Mesenchymal stem cell (in vitro differentiated cells and primary cell): ENCODE measurements at regions not wholly inside any gene's neighbourhood (a gene's known extent, or its start where the extent isn't known, plus 50 kb on each side); places are given as distances from the start of the nearest gene placed in this dataset.

Experiments used
- DNase-seq: peaks from one replicate; pipeline ENCODE4 v3.0.0-alpha.2; 2013
- H2AFZ ChIP-seq: one replicate; pipeline ENCODE4 v1.6.1; 2013; ENCODE audit warnings: low read depth, mild to moderate bottlenecking, control low read depth, inconsistent platforms, low read length, moderate library complexity
- H2AK5ac ChIP-seq: 2 replicates; pipeline ENCODE4 v1.6.1; 2013; ENCODE audit warnings: low read length, moderate library complexity, mild to moderate bottlenecking, inconsistent platforms; ENCODE audit not compliant: severe bottlenecking
- H2BK120ac ChIP-seq: one replicate; pipeline ENCODE4 v1.6.1; 2013; ENCODE audit warnings: low read depth, mild to moderate bottlenecking, inconsistent platforms, low read length, moderate library complexity
- H2BK12ac ChIP-seq, 2 experiments: one replicate each; pipeline ENCODE4 v1.6.1; 2013; ENCODE audit warnings: inconsistent platforms in 2 of 2, low read length in 2 of 2, mild to moderate bottlenecking in 2 of 2, moderate library complexity in 2 of 2, control low read depth in 1 of 2
- H2BK15ac ChIP-seq: one replicate; pipeline ENCODE4 v1.6.1; 2013; ENCODE audit warnings: mild to moderate bottlenecking, low read depth, inconsistent platforms; ENCODE audit not compliant: poor library complexity, severe bottlenecking
- H2BK5ac ChIP-seq: 2 replicates; pipeline ENCODE4 v1.6.1; 2013; ENCODE audit warnings: low read depth, mild to moderate bottlenecking, low read length, control low read depth, inconsistent platforms; ENCODE audit not compliant: poor library complexity, severe bottlenecking
- H3K14ac ChIP-seq, 2 experiments: one replicate each; pipeline ENCODE4 v1.6.1; 2013; ENCODE audit warnings: inconsistent platforms in 2 of 2, low read length in 2 of 2, control low read depth in 1 of 2, mild to moderate bottlenecking in 1 of 2, moderate library complexity in 1 of 2
- H3K18ac ChIP-seq, 2 experiments: one replicate each; pipeline ENCODE4 v1.6.1; 2013; ENCODE audit warnings: inconsistent platforms in 2 of 2, low read length in 2 of 2, control low read depth in 1 of 2, low read depth in 1 of 2, mild to moderate bottlenecking in 1 of 2
- H3K23ac ChIP-seq, 2 experiments: one replicate each; pipeline ENCODE4 v1.6.1; 2013; ENCODE audit warnings: inconsistent platforms in 2 of 2, low read length in 2 of 2, mild to moderate bottlenecking in 2 of 2, moderate library complexity in 2 of 2, control low read depth in 1 of 2
- H3K27ac ChIP-seq: 2 replicates; pipeline ENCODE4 v1.5.1; 2013; ENCODE audit warnings: mild to moderate bottlenecking, moderate library complexity, low read length, control low read depth, inconsistent platforms; ENCODE audit not compliant: poor library complexity, severe bottlenecking
- H3K27me3 ChIP-seq, 2 experiments: 2 replicates each; pipeline versions ENCODE4 v1.6.1 to v1.7.0; 2013; ENCODE audit warnings: low read length in 2 of 2, mild to moderate bottlenecking in 2 of 2, moderate library complexity in 2 of 2, control low read depth in 1 of 2, inconsistent platforms in 1 of 2; ENCODE audit not compliant: control insufficient read depth in 1 of 2, insufficient read depth in 1 of 2
- H3K36me3 ChIP-seq, 2 experiments: 2 replicates each; pipeline versions ENCODE4 v1.6.1 to v1.7.0; 2013; ENCODE audit warnings: low read length in 2 of 2, control low read depth in 1 of 2, inconsistent platforms in 1 of 2, low read depth in 1 of 2, mild to moderate bottlenecking in 1 of 2; ENCODE audit not compliant: insufficient read depth in 2 of 2, control insufficient read depth in 1 of 2
- H3K4ac ChIP-seq, 2 experiments: one replicate each; pipeline ENCODE4 v1.6.1; 2013; ENCODE audit warnings: inconsistent platforms in 2 of 2, low read length in 2 of 2, mild to moderate bottlenecking in 2 of 2, moderate library complexity in 2 of 2, control low read depth in 1 of 2, low read depth in 1 of 2
- H3K4me1 ChIP-seq: 2 replicates; pipeline ENCODE4 v1.6.1; 2013; ENCODE audit warnings: low read depth, low read length, control low read depth; ENCODE audit not compliant: control insufficient read depth, insufficient read depth
- H3K4me2 ChIP-seq: 2 replicates; pipeline ENCODE4 v1.6.1; 2013; ENCODE audit warnings: low read length, mild to moderate bottlenecking, inconsistent platforms; ENCODE audit not compliant: poor library complexity, severe bottlenecking
- H3K4me3 ChIP-seq, 2 experiments: 2 replicates each; pipeline versions ENCODE4 v1.5.1 to v1.7.0; 2013; ENCODE audit warnings: low read length in 2 of 2, mild to moderate bottlenecking in 2 of 2, control low read depth in 1 of 2, low read depth in 1 of 2; ENCODE audit not compliant: insufficient read depth in 1 of 2
- H3K79me1 ChIP-seq: replicated peaks from 2 replicates; pipeline ENCODE4 v1.6.1; 2013; ENCODE audit warnings: mild to moderate bottlenecking, control low read depth, low read length, inconsistent platforms; ENCODE audit not compliant: poor library complexity, severe bottlenecking
- H3K9ac ChIP-seq: 2 replicates; pipeline ENCODE4 v1.7.0; 2013; ENCODE audit warnings: mild to moderate bottlenecking, low read length, moderate library complexity
- H3K9me3 ChIP-seq: 2 replicates; pipeline ENCODE4 v1.7.0; 2013; ENCODE audit warnings: mild to moderate bottlenecking, low read length; ENCODE audit not compliant: control insufficient read depth
- H4K8ac ChIP-seq: one replicate; pipeline ENCODE4 v1.6.1; 2013; ENCODE audit warnings: inconsistent platforms, mild to moderate bottlenecking, low read length, moderate library complexity
- H4K91ac ChIP-seq: one replicate; pipeline ENCODE4 v1.6.1; 2013; ENCODE audit warnings: mild to moderate bottlenecking, low read length, inconsistent platforms
- WGBS: methylation state at CpG from one replicate; pipeline ENCODE4 v1.1.7; 2013; ENCODE audit warnings: mixed read lengths; 5-methylcytosine and 5-hydroxymethylcytosine counted together

DNA sequence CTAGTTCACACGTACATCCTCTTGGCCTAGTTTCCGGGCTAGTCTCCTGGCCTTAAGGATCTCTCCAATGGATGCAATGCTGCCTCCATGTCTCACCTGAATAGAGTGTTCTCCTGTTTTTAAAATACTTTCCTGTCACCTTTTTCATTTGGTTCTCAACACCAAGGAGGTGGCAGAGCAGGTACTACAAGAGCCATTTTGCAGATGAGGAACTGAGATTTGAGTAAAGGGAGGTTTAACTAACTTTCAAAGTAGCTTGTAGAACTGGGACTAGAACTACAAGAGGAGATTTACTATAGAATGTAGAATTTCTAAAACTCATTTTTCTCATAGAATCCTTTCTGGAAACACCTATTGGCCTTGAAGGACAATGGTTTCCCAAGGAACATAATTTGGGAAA is 97.6 kb upstream of the AP1S2 start:
- WGBS = 100% methylated on average over 2 of the region's 2 CpGs
- H3K9ac ChIP-seq = no peak overlapping the region
- H3K9me3 ChIP-seq = no peaks in the 10 kb centered on the region

GRCh38 chrX:15948318-15948660 is 93.7 kb upstream of the AP1S2 start:
- Histone ChIP-seq H3K27me3 (peaks cover 0 to 9% of the 10 kb centered on the region in 2 experiments), H2AK5ac (no peak overlapping the region), H3K4me3 (peak overlapping the region in 1 of 2 experiments; percentile 49), H2BK12ac (no peak overlapping the region), H3K79me1 (no peaks in the 10 kb centered on the region), H3K9me3 (no peaks in the 10 kb centered on the region), H3K9ac (peak overlapping the region; percentile 57), H3K4me2 (no peak overlapping the region), H3K23ac (no peak overlapping the region), H3K27ac (no peak overlapping the region), H3K18ac (peak overlapping the region in 1 of 2 experiments; percentile 40), H3K4me1 (peaks cover 8% of the 10 kb centered on the region), H3K36me3 (no peaks in the 10 kb centered on the region), H4K8ac (no peak overlapping the region), H2AFZ (no peak overlapping the region), H3K14ac (no peak overlapping the region), H4K91ac (no peak overlapping the region), H2BK15ac (no peak overlapping the region), H3K4ac (no peak overlapping the region), H2BK120ac (no peak overlapping the region), H2BK5ac (no peak overlapping the region)
- DNase-seq = no peak
- 93% methylated on average over 3 of the region's 5 CpGs for WGBS

More for the DNA sequence above, 97.6 kb upstream of the AP1S2 start:
- Histone ChIP-seq H3K4ac (no peak overlapping the region), H4K8ac (no peak overlapping the region), H4K91ac (no peak overlapping the region), H3K36me3 (no peaks in the 10 kb centered on the region), H3K4me1 (peaks cover 4% of the 10 kb centered on the region), H2AFZ (no peak overlapping the region), H2BK15ac (no peak overlapping the region), H3K4me3 (no peak overlapping the region), H3K27me3 (no peaks in the 10 kb centered on the region), H2BK120ac (no peak overlapping the region), H3K18ac (no peak overlapping the region), H3K27ac (no peak overlapping the region), H3K79me1 (no peaks in the 10 kb centered on the region), H3K23ac (no peak overlapping the region), H3K14ac (no peak overlapping the region), H2BK5ac (no peak overlapping the region), H2AK5ac (no peak overlapping the region), H2BK12ac (no peak overlapping the region), H3K4me2 (no peak overlapping the region)
- DNase-seq = no peak

DNA sequence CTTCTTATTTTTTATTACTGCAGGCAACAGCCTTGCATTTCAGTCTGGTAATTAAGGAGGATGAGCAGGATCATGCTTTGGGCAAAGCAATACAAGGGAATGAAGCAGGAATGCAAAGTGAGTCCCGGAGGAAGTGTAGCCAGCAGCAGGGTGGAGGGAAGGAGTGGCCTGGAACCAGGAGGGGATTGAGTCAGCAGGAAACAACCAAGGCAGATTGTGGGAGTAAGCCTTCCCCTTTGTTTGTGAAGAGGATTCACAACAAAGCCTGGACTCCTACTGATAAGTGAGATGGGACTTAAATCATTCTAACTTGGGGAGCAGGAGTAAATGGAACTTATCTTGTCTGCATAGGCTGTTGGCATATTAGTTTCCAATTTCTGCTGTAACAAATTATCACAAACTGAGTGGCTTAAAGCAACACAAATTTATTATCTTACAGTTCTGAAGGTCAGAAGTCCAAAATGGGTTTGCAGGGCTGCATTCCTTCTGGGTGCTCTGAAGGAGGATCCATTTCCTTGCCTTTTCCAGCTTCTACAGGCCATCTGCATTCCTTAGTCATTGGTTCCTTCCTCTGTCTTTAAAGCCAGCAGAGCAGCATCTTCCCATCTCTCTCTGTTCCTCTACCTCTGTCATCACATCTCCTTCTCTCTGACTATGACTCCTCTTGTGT is 93.2 kb upstream of the AP1S2 start:
- H2AK5ac ChIP-seq = no peak overlapping the region
- no peak overlapping the region for H2BK5ac ChIP-seq
- no peaks in the 10 kb centered on the region for H3K79me1 ChIP-seq
- H3K4me2 ChIP-seq = no peak overlapping the region
- peak overlapping the region; percentile 57 for H3K9ac ChIP-seq
- H4K91ac ChIP-seq = no peak overlapping the region
- H2BK12ac ChIP-seq = no peak overlapping the region
- H3K18ac ChIP-seq = no peak overlapping the region
- no peak overlapping the region for H2BK120ac ChIP-seq
- no peak overlapping the region for H3K14ac ChIP-seq
- H3K27me3 ChIP-seq = peaks cover 0 to 9% of the 10 kb centered on the region in 2 experiments
- no peak overlapping the region for H3K23ac ChIP-seq
- DNase-seq = peak; percentile 53
- peak overlapping the region; percentile 82 for H3K27ac ChIP-seq
- peaks cover 8% of the 10 kb centered on the region for H3K4me1 ChIP-seq
- H3K9me3 ChIP-seq = no peaks in the 10 kb centered on the region
- H4K8ac ChIP-seq = peak overlapping the region; percentile 75
- no peaks in the 10 kb centered on the region for H3K36me3 ChIP-seq
- H2AFZ ChIP-seq = no peak overlapping the region
- H3K4ac ChIP-seq = no peak overlapping the region
- H3K4me3 ChIP-seq = peak overlapping the region in 1 of 2 experiments; percentile 65
- H2BK15ac ChIP-seq = no peak overlapping the region
- WGBS = 0% methylated on average over 1 of the region's 1 CpG

GRCh38 chrX:15946783-15947580 is 92.4 kb upstream of the AP1S2 start:
- H3K9ac ChIP-seq = peak overlapping the region; percentile 57
- WGBS = 60% methylated on average over 6 of the region's 6 CpGs

More at GRCh38 chrX:15946783-15947580, 92.4 kb upstream of the AP1S2 start:
- H3K23ac ChIP-seq = no peak overlapping the region
- H3K79me1 ChIP-seq = no peaks in the 10 kb centered on the region
- no peak overlapping the region for H2AK5ac ChIP-seq
- DNase-seq = peak; percentile 83
- peak overlapping the region; percentile 82 for H3K27ac ChIP-seq
- no peaks in the 10 kb centered on the region for H3K9me3 ChIP-seq
- no peaks in the 10 kb centered on the region for H3K36me3 ChIP-seq
- H2BK15ac ChIP-seq = no peak overlapping the region
- H4K8ac ChIP-seq = no peak overlapping the region
- H4K91ac ChIP-seq = no peak overlapping the region
- H2BK5ac ChIP-seq = peak overlapping the region; percentile 44
- H3K18ac ChIP-seq = peak overlapping the region in 1 of 2 experiments; percentile 34
- no peak overlapping the region for H3K4ac ChIP-seq
- no peak overlapping the region for H2AFZ ChIP-seq
- peak overlapping the region; percentile 8 for H2BK120ac ChIP-seq
- H3K27me3 ChIP-seq = peaks cover 0 to 9% of the 10 kb centered on the region in 2 experiments
- peak overlapping the region in 1 of 2 experiments; percentile 54 for H2BK12ac ChIP-seq
- peaks cover 8% of the 10 kb centered on the region for H3K4me1 ChIP-seq
- H3K4me3 ChIP-seq = peak overlapping the region in 1 of 2 experiments; percentile 65
- H3K4me2 ChIP-seq = no peak overlapping the region
- no peak overlapping the region for H3K14ac ChIP-seq
